22Rv1 (cell line): ENCODE measurements at regions not wholly inside any gene's neighbourhood (a gene's known extent, or its start where the extent isn't known, plus 50 kb on each side); places are given as distances from the start of the nearest gene placed in this dataset.

ENCODE experiments used
- CTCF ChIP-seq: fragments of 450-650 bp; IDR thresholded peaks from 2 replicates; pipeline ENCODE4 v1.5.1; 2017; ENCODE audit warnings: mild to moderate bottlenecking
- ZFX ChIP-seq: fragments of 450-650 bp; IDR thresholded peaks from 2 replicates; pipeline ENCODE4 v1.6.1; 2017; ENCODE audit warnings: antibody characterized with exemption, borderline replicate concordance

- no peak for TF ChIP-seq CTCF
- no peak for TF ChIP-seq ZFX
Observed at GRCh38 chr2:62408241-62408677, 97.7 kb downstream of the TMEM17 start.
